CD4-positive, CD25-positive, alpha-beta regulatory T cell (primary cell): ENCODE measurements at regions not wholly inside any gene's neighbourhood (a gene's known extent, or its start where the extent isn't known, plus 50 kb on each side); places are given as distances from the start of the nearest gene placed in this dataset.

ENCODE experiments used
- ATAC-seq, 2 donors: fragments of 150-1000 bp; cut with Tn5 transposase; one replicate each; pipeline ENCODE4 v1.10.0; 2021; ENCODE audit warnings: low read depth in 2 of 2, moderate number of reproducible peaks in 2 of 2, moderate library complexity in 1 of 2
- DNase-seq, 3 donors: peaks; one replicate each; pipeline versions ENCODE4 v3.0.0 to v3.0.0-alpha.2; 2012 to 2022; ENCODE audit warnings: mixed read lengths in 1 of 3
- H3K27ac ChIP-seq: one replicate; pipeline ENCODE4 v1.7.0; 2013; ENCODE audit warnings: mild to moderate bottlenecking, low read length; ENCODE audit not compliant: insufficient read depth, poor library complexity, severe bottlenecking
- H3K27me3 ChIP-seq: one replicate; pipeline ENCODE4 v1.7.0; 2013; ENCODE audit warnings: low read length; ENCODE audit not compliant: control insufficient read depth, insufficient read depth
- H3K36me3 ChIP-seq: one replicate; pipeline ENCODE4 v1.7.0; 2013; ENCODE audit warnings: mild to moderate bottlenecking, low read length, moderate library complexity; ENCODE audit not compliant: control insufficient read depth, insufficient read depth
- H3K4me1 ChIP-seq: 2 replicates; pipeline ENCODE4 v1.7.0; 2013; ENCODE audit warnings: mild to moderate bottlenecking, low read length; ENCODE audit not compliant: insufficient read depth, control insufficient read depth, poor library complexity, severe bottlenecking
- H3K4me3 ChIP-seq: one replicate; pipeline ENCODE4 v1.7.0; 2013; ENCODE audit warnings: low read depth, mild to moderate bottlenecking, low read length, moderate library complexity
- H3K9me3 ChIP-seq, 2 experiments: 1 replicate in 1 of 2; 2 replicates in 1 of 2; pipeline ENCODE4 v1.7.0; 2013; ENCODE audit warnings: low read length in 2 of 2, mild to moderate bottlenecking in 1 of 2, moderate library complexity in 1 of 2; ENCODE audit not compliant: control insufficient read depth in 2 of 2
- H3K27ac Mint-ChIP-seq, 3 donors: one replicate each; pipeline ENCODE4 v1.8.0; 2020 to 2022; ENCODE audit warnings: mild to moderate bottlenecking in 3 of 3, mixed read lengths in 3 of 3, moderate library complexity in 2 of 3
- H3K27me3 Mint-ChIP-seq: one replicate; pipeline ENCODE4 v1.8.0; 2022; ENCODE audit warnings: mild to moderate bottlenecking, mixed read lengths
- H3K36me3 Mint-ChIP-seq: one replicate; pipeline ENCODE4 v1.8.0; 2020; ENCODE audit warnings: mixed read lengths
- H3K4me1 Mint-ChIP-seq, 4 donors: one replicate each; pipeline ENCODE4 v1.8.0; 2020 to 2022; ENCODE audit warnings: mixed read lengths in 4 of 4, mild to moderate bottlenecking in 1 of 4
- H3K4me3 Mint-ChIP-seq, 4 donors: one replicate each; pipeline ENCODE4 v1.8.0; 2020 to 2022; ENCODE audit warnings: mild to moderate bottlenecking in 4 of 4, mixed read lengths in 4 of 4, moderate library complexity in 3 of 4
- H3K9me3 Mint-ChIP-seq, 7 donors: one replicate each; pipeline ENCODE4 v1.8.0; 2020 to 2022; ENCODE audit warnings: mixed read lengths in 7 of 7, mild to moderate bottlenecking in 3 of 7, moderate library complexity in 2 of 7

GRCh38 chr3:65079560-65079959 lies 391.8 kb upstream of the ADAMTS9 start:
- Histone ChIP-seq H3K27ac (no peak overlapping the region), H3K9me3 (no peaks in the 10 kb centered on the region), H3K27me3 (no peaks in the 10 kb centered on the region), H3K36me3 (no peaks in the 10 kb centered on the region), H3K4me1 (no peaks in the 10 kb centered on the region), H3K4me3 (no peak overlapping the region)
- ATAC-seq (no peak), DNase-seq (no peak)
- Mint-ChIP-seq H3K27ac (no peak overlapping the region), H3K27me3 (no peaks in the 10 kb centered on the region), H3K9me3 (peaks cover 0 to 18% (median 9%) of the 10 kb centered on the region in 7 donors), H3K4me3 (no peak overlapping the region), H3K4me1 (no peaks in the 10 kb centered on the region), H3K36me3 (no peaks in the 10 kb centered on the region)

DNA sequence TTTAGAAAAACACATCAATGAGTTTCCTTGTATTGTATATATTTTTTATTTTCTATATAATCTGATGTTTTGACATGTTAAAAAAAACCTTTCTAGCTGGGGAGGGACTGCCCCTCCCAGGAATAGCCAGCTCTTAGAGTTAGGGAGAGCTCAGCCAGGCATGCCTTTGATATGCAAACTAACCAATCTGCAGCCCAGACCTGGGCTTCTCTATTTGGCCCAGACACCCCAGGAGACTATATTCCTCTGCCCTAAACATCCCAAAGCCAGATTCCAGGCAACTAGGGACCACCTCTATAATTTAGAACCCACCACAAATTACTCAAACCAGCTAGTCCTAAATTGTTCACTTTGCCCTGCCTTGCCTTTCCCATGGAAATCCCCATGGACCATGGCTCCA lies 390.9 kb upstream of the ADAMTS9 start:
- no peak overlapping the region for H3K4me3 Mint-ChIP-seq
- no peaks in the 10 kb centered on the region for H3K36me3 ChIP-seq
- no peaks in the 10 kb centered on the region for H3K4me1 ChIP-seq
- no peak for ATAC-seq
- H3K27me3 Mint-ChIP-seq: no peaks in the 10 kb centered on the region
- H3K4me1 Mint-ChIP-seq: no peaks in the 10 kb centered on the region
- peaks cover 0 to 24% (median 9%) of the 10 kb centered on the region in 7 donors for H3K9me3 Mint-ChIP-seq
- H3K4me3 ChIP-seq: no peak overlapping the region
- H3K27ac ChIP-seq: no peak overlapping the region
- H3K9me3 ChIP-seq: no peaks in the 10 kb centered on the region
- DNase-seq: no peak
- no peak overlapping the region for H3K27ac Mint-ChIP-seq
- H3K36me3 Mint-ChIP-seq: no peaks in the 10 kb centered on the region
- no peaks in the 10 kb centered on the region for H3K27me3 ChIP-seq

GRCh38 chr3:65077124-65077523 lies 389.3 kb upstream of the ADAMTS9 start:
- Histone ChIP-seq H3K27me3 (no peaks in the 10 kb centered on the region), H3K9me3 (no peaks in the 10 kb centered on the region), H3K36me3 (no peaks in the 10 kb centered on the region), H3K27ac (no peak overlapping the region), H3K4me3 (no peak overlapping the region), H3K4me1 (no peaks in the 10 kb centered on the region)
- no peaks in the 10 kb centered on the region for H3K27me3 Mint-ChIP-seq
- ATAC-seq (no peak), DNase-seq (no peak)
- no peak overlapping the region for H3K4me3 Mint-ChIP-seq
- no peaks in the 10 kb centered on the region for H3K4me1 Mint-ChIP-seq
- H3K9me3 Mint-ChIP-seq: peaks cover 0 to 24% (median 10%) of the 10 kb centered on the region in 7 donors
- no peaks in the 10 kb centered on the region for H3K36me3 Mint-ChIP-seq
- H3K27ac Mint-ChIP-seq: no peak overlapping the region

- Mint-ChIP-seq H3K9me3 (peaks cover 0 to 15% (median 7%) of the 10 kb centered on the region in 7 donors), H3K4me3 (no peak overlapping the region), H3K27ac (no peak overlapping the region), H3K27me3 (no peaks in the 10 kb centered on the region), H3K36me3 (no peaks in the 10 kb centered on the region), H3K4me1 (no peaks in the 10 kb centered on the region)
- H3K9me3 ChIP-seq: no peaks in the 10 kb centered on the region
- no peak overlapping the region for H3K4me3 ChIP-seq
- DNase-seq: no peak
- H3K27ac ChIP-seq: no peak overlapping the region
- no peaks in the 10 kb centered on the region for H3K4me1 ChIP-seq
- no peak for ATAC-seq
- no peaks in the 10 kb centered on the region for H3K27me3 ChIP-seq
- no peaks in the 10 kb centered on the region for H3K36me3 ChIP-seq
These were observed 383.2 kb upstream of the ADAMTS9 start for GRCh38 chr3:65070968-65071367.

DNA sequence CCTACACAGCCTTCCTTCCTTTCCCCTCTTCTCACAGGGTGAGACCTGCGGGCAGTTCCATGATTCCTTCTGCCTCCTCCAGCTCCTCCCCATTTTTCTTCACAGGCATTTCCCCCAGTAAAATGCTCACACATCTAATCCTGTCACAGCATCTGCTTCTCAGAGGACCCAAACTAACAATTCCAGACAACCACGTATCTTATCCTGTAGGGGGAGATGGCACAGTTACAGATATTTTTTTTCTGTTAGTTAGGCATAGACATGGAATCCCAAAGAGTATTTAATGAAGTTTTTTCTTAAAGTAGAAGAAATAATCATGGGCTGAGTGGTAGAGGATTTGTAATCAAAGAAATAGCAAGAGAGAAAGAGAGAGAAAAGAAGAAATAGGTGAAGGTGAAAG lies 373.1 kb upstream of the ADAMTS9 start:
- H3K27me3 ChIP-seq: no peaks in the 10 kb centered on the region
- ATAC-seq: no peak
- Mint-ChIP-seq H3K36me3 (no peaks in the 10 kb centered on the region), H3K27me3 (no peaks in the 10 kb centered on the region), H3K4me1 (no peaks in the 10 kb centered on the region), H3K27ac (no peak overlapping the region), H3K9me3 (peaks cover 2 to 17% (median 9%) of the 10 kb centered on the region in 7 donors), H3K4me3 (no peak overlapping the region)
- H3K9me3 ChIP-seq: no peaks in the 10 kb centered on the region
- no peak overlapping the region for H3K4me3 ChIP-seq
- no peaks in the 10 kb centered on the region for H3K4me1 ChIP-seq
- H3K27ac ChIP-seq: no peak overlapping the region
- no peak for DNase-seq
- H3K36me3 ChIP-seq: no peaks in the 10 kb centered on the region

- ATAC-seq: no peak
- H3K4me1 Mint-ChIP-seq: no peaks in the 10 kb centered on the region
- Histone ChIP-seq H3K9me3 (no peaks in the 10 kb centered on the region), H3K27ac (no peak overlapping the region), H3K36me3 (no peaks in the 10 kb centered on the region), H3K27me3 (no peaks in the 10 kb centered on the region), H3K4me3 (no peak overlapping the region), H3K4me1 (no peaks in the 10 kb centered on the region)
- no peaks in the 10 kb centered on the region for H3K27me3 Mint-ChIP-seq
- no peak overlapping the region for H3K27ac Mint-ChIP-seq
- no peaks in the 10 kb centered on the region for H3K36me3 Mint-ChIP-seq
- no peak for DNase-seq
- H3K9me3 Mint-ChIP-seq: peaks cover 2 to 19% (median 4%) of the 10 kb centered on the region in 7 donors
- no peak overlapping the region for H3K4me3 Mint-ChIP-seq
These were observed 364.3 kb upstream of the ADAMTS9 start for GRCh38 chr3:65052101-65052500.

DNA sequence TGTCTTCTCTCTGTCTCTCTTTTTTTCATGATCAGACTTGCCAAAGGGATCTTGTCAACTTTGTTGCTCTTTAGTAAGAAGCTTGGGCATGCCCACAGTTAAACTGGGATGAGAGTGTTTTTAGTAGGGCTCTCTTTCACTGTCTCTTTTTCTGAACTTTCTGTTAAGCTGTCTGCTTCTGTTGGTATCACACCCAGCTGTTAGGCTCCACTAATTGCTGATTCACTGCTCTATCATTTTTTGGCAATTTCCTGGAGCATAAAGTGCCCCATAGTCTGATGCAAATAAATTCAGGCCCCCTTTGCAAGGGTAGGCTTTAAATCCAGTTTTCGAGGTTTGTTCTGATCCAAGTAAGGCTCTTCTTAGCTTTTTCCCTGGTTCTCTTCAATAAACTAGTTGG lies 360.4 kb upstream of the ADAMTS9 start:
- Histone ChIP-seq H3K27ac (no peak overlapping the region), H3K9me3 (peaks cover 0 to 4% of the 10 kb centered on the region in 2 experiments), H3K4me1 (no peaks in the 10 kb centered on the region), H3K36me3 (no peaks in the 10 kb centered on the region), H3K4me3 (no peak overlapping the region), H3K27me3 (no peaks in the 10 kb centered on the region)
- ATAC-seq: no peak
- Mint-ChIP-seq H3K36me3 (no peaks in the 10 kb centered on the region), H3K9me3 (peaks cover 0 to 22% (median 2%) of the 10 kb centered on the region in 7 donors), H3K4me3 (no peak overlapping the region), H3K4me1 (no peaks in the 10 kb centered on the region), H3K27me3 (no peaks in the 10 kb centered on the region), H3K27ac (no peak overlapping the region)
- no peak for DNase-seq

DNA sequence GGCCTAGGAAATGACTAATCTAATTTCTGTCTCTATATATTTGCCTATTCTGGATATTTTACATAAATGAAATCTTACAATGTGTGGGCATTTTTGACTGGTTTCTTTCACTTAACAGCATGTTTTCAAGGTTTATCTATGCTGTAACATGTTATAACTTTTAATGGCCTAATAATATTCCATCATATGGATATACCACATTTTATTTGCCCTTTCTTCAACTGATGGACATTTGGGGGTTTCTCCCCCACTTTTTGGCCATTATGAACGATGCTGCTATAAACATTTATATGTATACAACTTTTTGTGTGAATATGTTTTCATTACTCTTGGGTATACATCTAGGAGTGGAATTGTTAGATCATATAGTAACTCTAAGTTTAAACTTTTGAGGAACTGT lies 357.3 kb upstream of the ADAMTS9 start:
- H3K27ac Mint-ChIP-seq: no peak overlapping the region
- ATAC-seq (no peak), DNase-seq (no peak)
- H3K4me1 Mint-ChIP-seq: no peaks in the 10 kb centered on the region
- Histone ChIP-seq H3K4me1 (no peaks in the 10 kb centered on the region), H3K27me3 (no peaks in the 10 kb centered on the region), H3K36me3 (no peaks in the 10 kb centered on the region), H3K4me3 (no peak overlapping the region), H3K27ac (no peak overlapping the region), H3K9me3 (peaks cover 0 to 4% of the 10 kb centered on the region in 2 experiments)
- no peaks in the 10 kb centered on the region for H3K36me3 Mint-ChIP-seq
- no peaks in the 10 kb centered on the region for H3K27me3 Mint-ChIP-seq
- peaks cover 0 to 28% (median 5%) of the 10 kb centered on the region in 7 donors for H3K9me3 Mint-ChIP-seq
- H3K4me3 Mint-ChIP-seq: no peak overlapping the region
